ENCODE measurements at regions not wholly inside any gene's neighbourhood (a gene's known extent, or its start where the extent isn't known, plus 50 kb on each side); places are given as distances from the start of the nearest gene placed in this dataset.

DNA sequence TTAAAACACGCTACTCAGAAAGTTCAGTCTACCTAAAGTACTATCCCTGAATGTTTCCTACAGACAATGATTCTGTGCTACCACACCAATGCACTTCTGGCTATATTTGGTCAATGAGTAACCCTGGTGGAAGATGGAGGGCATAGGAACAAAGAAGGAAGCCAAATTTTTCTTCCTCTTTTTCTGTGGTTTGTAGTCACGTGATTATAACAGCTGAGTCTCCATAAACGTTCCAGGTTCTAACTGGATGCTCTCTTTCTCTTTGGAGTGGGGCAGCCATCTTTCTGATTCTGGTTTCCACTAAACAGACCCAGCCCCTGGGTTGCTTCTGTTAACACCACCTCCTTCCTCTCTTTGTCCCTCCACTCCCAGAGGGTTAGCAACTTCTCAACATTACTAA, 274.9 kb downstream of the CDH11 start:
- Histone ChIP-seq H3K4me3 (no peak overlapping the region), H3K9me3 (ENCODE audit: low read depth, low read length) (no peaks in the 10 kb centered on the region), H3K36me3 (ENCODE audit: insufficient read depth, low read length) (no peaks in the 10 kb centered on the region), H3K27ac (no peak overlapping the region), H3K9ac (ENCODE audit: insufficient read length) (no peak overlapping the region)
- DNase-seq (ENCODE audit: low read depth, low spot score) = no peak
- no peak for TF ChIP-seq FOXP2 (optimal IDR thresholded peaks at IDR 0.05; ENCODE audit: control extremely low read depth, extremely low read length, insufficient read depth)
- TF ChIP-seq EZH2 (IDR thresholded peaks at IDR 0.05) = no peak
- no peak for TF ChIP-seq POLR2AphosphoS5 (IDR thresholded peaks at IDR 0.05; ENCODE audit: borderline replicate concordance, low read depth, low read length)

DNA sequence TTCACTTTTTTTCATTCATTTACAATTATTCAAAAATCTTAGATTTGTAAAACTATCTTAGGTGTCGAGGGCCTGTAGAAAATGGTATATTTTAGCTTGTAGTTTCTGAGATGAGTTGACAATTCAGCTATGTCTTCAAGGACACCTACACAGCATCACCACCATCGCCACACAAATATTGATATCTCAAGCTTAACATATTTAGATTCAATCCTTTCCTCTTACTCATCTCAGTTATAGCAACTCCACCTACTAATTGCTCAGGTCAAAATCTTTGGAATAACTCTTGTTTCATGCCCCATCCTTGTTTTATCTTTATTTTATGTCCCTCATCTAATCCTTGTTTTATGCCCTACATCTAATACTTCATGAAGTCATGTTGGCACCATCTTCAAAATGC, 276.8 kb downstream of the CDH11 start:
- Histone ChIP-seq H3K36me3 (ENCODE audit: insufficient read depth, low read length) (no peaks in the 10 kb centered on the region), H3K27ac (no peak overlapping the region), H3K4me3 (no peak overlapping the region), H3K9me3 (ENCODE audit: low read depth, low read length) (no peaks in the 10 kb centered on the region), H3K9ac (ENCODE audit: insufficient read length) (no peak overlapping the region)
- no peak for TF ChIP-seq FOXP2 (optimal IDR thresholded peaks at IDR 0.05; ENCODE audit: control extremely low read depth, extremely low read length, insufficient read depth)
- TF ChIP-seq EZH2 (IDR thresholded peaks at IDR 0.05) = no peak
- no peak for TF ChIP-seq POLR2AphosphoS5 (IDR thresholded peaks at IDR 0.05; ENCODE audit: borderline replicate concordance, low read depth, low read length)
- no peak for DNase-seq (ENCODE audit: low read depth, low spot score)

DNA sequence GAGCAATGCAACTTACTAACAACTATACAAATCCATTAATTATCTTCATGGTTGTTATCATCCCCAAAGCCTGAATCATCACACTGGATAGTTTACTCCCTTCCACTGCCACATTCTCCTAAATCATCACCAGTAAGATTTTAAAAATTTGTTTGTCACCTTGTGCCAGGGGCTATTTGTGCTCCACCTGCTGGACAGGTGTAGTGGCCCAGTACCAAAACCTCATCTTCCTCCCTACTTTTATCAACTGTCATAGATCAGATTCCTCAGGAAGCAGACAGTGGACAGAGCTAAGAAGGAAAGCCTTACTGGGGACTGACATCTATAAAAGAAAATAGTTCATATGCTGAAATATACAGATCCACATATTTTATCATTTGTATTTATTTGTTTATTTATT, 280.4 kb downstream of the CDH11 start:
- Histone ChIP-seq H3K9ac (ENCODE audit: insufficient read length) (no peak overlapping the region), H3K9me3 (ENCODE audit: low read depth, low read length) (no peaks in the 10 kb centered on the region), H3K36me3 (ENCODE audit: insufficient read depth, low read length) (no peaks in the 10 kb centered on the region), H3K4me3 (no peak overlapping the region), H3K27ac (no peak overlapping the region)
- no peak for DNase-seq (ENCODE audit: low read depth, low spot score)
- TF ChIP-seq POLR2AphosphoS5 (IDR thresholded peaks at IDR 0.05; ENCODE audit: borderline replicate concordance, low read depth, low read length) (no peak), FOXP2 (optimal IDR thresholded peaks at IDR 0.05; ENCODE audit: control extremely low read depth, extremely low read length, insufficient read depth) (no peak), EZH2 (IDR thresholded peaks at IDR 0.05) (no peak)

DNA sequence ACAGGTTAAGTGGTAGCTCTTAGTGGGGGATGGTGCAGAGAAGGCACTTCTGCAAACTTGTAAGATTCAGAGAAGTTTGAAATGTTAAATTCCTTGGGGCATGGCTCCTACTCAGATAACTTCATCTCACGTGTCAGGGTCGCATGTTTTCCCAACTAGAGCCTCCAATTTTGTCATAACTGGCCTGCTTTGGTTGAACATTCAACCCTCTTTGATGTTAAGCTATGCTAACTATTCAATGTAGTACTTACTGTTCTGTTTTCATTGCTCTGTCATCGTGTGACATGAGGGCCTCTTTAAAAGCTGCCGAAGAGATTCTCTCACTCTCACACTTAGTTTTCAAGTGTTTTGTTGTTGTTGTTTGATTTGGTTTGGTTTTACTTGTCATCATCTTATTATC, 280.8 kb downstream of the CDH11 start:
- no peak for DNase-seq (ENCODE audit: low read depth, low spot score)
- H3K4me3 ChIP-seq = no peak overlapping the region
- H3K27ac ChIP-seq = no peak overlapping the region
- H3K36me3 ChIP-seq (ENCODE audit: insufficient read depth, low read length) = no peaks in the 10 kb centered on the region
- H3K9me3 ChIP-seq (ENCODE audit: low read depth, low read length) = no peaks in the 10 kb centered on the region
- no peak for TF ChIP-seq POLR2AphosphoS5 (IDR thresholded peaks at IDR 0.05; ENCODE audit: borderline replicate concordance, low read depth, low read length)
- TF ChIP-seq FOXP2 (optimal IDR thresholded peaks at IDR 0.05; ENCODE audit: control extremely low read depth, extremely low read length, insufficient read depth) = no peak
- TF ChIP-seq EZH2 (IDR thresholded peaks at IDR 0.05) = no peak
- H3K9ac ChIP-seq (ENCODE audit: insufficient read length) = no peak overlapping the region

DNA sequence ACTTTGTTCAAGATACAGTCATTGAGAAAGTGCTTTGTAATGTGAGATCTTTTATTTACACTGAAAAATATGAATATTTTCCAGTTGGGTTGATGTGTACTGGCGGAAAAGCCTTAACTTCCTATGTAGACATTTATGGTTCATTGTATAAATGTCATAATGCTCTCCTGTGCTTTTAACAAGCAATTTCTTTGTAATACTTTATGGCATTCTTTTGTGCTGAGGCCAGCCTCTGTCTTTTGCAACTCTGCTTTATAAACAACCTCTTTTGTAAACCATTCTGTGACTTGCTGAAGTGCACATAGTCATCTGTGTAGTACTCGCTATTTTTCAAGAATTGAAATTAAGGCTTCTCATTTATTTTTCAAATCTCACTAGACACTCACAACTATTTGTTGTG, 291.2 kb downstream of the CDH11 start:
- H3K9ac ChIP-seq (ENCODE audit: insufficient read length) = no peak overlapping the region
- DNase-seq (ENCODE audit: low read depth, low spot score) = no peak
- no peak for TF ChIP-seq FOXP2 (optimal IDR thresholded peaks at IDR 0.05; ENCODE audit: control extremely low read depth, extremely low read length, insufficient read depth)
- TF ChIP-seq EZH2 (IDR thresholded peaks at IDR 0.05) = no peak
- TF ChIP-seq POLR2AphosphoS5 (IDR thresholded peaks at IDR 0.05; ENCODE audit: borderline replicate concordance, low read depth, low read length) = no peak
- H3K27ac ChIP-seq = no peak overlapping the region
- H3K9me3 ChIP-seq (ENCODE audit: low read depth, low read length) = no peaks in the 10 kb centered on the region
- H3K4me3 ChIP-seq = no peak overlapping the region
- no peaks in the 10 kb centered on the region for H3K36me3 ChIP-seq (ENCODE audit: insufficient read depth, low read length)

DNA sequence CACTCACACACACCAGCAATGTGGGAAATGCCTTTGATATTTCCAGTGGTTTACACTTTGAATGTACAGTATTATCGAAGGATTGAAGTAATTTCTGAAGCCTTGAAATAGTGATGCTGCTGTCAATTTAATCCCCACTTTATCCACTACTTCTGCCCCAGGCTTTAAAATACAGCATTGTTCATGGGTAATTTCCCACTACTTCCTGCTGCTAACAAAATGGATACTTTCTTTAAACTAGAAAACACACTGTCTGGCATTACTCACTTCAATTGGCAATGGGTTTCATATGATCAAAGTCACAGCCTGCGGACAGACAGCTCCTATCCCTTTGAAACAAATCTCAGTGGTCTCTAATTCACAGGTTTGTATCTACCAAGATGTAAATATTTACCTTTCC, 292.2 kb downstream of the CDH11 start:
- Histone ChIP-seq H3K27ac (no peak overlapping the region), H3K4me3 (no peak overlapping the region), H3K36me3 (ENCODE audit: insufficient read depth, low read length) (no peaks in the 10 kb centered on the region), H3K9me3 (ENCODE audit: low read depth, low read length) (no peaks in the 10 kb centered on the region), H3K9ac (ENCODE audit: insufficient read length) (no peak overlapping the region)
- no peak for DNase-seq (ENCODE audit: low read depth, low spot score)
- TF ChIP-seq FOXP2 (optimal IDR thresholded peaks at IDR 0.05; ENCODE audit: control extremely low read depth, extremely low read length, insufficient read depth) (no peak), POLR2AphosphoS5 (IDR thresholded peaks at IDR 0.05; ENCODE audit: borderline replicate concordance, low read depth, low read length) (no peak), EZH2 (IDR thresholded peaks at IDR 0.05) (no peak)

DNA sequence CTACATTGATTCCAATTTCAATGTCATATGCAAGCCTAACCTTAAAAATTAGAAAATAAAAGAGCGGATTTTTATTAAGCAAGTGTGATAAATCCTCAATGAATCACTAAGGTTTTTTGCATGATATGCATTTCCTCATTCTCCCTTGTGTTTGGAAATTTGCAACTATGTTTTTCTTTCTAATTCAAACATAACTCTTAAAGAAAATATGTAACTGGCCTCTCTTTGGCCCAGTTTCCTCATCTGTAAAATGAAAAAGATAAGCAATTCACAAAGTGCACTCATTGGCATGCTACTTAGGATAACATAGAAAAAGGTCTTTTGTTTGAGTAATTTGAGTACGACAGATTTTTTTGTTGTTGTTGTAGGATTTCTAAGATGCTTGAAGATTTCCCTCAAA, 295.5 kb downstream of the CDH11 start:
- TF ChIP-seq FOXP2 (optimal IDR thresholded peaks at IDR 0.05; ENCODE audit: control extremely low read depth, extremely low read length, insufficient read depth) (no peak), POLR2AphosphoS5 (IDR thresholded peaks at IDR 0.05; ENCODE audit: borderline replicate concordance, low read depth, low read length) (no peak), EZH2 (IDR thresholded peaks at IDR 0.05) (no peak)
- Histone ChIP-seq H3K4me3 (no peak overlapping the region), H3K36me3 (ENCODE audit: insufficient read depth, low read length) (no peaks in the 10 kb centered on the region), H3K9me3 (ENCODE audit: low read depth, low read length) (no peaks in the 10 kb centered on the region), H3K27ac (no peak overlapping the region), H3K9ac (ENCODE audit: insufficient read length) (no peak overlapping the region)
- DNase-seq (ENCODE audit: low read depth, low spot score) = no peak

DNA sequence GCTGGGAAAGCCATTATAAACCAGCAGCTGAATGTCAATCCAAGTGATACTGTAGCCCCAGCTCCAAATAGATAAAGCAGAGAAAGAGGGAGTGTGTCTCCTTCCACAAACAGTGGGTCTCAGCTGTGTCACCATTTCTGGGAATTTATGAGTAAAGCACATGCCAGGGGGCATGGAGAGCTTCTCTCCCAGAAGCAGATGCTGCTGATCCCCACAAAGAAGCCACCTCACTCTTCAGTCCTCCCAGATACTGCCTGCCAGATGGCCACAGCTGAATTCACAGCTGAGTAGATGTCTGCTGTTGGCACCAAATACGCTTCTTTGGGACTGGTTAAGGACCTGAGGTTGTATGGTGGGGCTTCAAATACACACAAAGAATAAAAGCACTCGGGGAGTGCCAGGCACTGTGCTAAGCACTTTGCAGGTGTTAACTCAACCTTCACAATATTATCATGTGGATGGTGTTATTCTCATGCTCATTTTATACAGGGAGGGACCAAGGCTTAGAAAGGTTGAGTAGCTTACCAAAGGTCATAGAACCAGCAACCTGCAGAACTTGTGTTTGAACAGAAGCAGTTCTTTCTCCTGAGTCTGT, 298.3 kb downstream of the CDH11 start:
- no peak for DNase-seq (ENCODE audit: low read depth, low spot score)
- no peak overlapping the region for H3K9ac ChIP-seq (ENCODE audit: insufficient read length)
- no peak overlapping the region for H3K27ac ChIP-seq
- no peak for TF ChIP-seq FOXP2 (optimal IDR thresholded peaks at IDR 0.05; ENCODE audit: control extremely low read depth, extremely low read length, insufficient read depth)
- TF ChIP-seq EZH2 (IDR thresholded peaks at IDR 0.05) = no peak
- no peak for TF ChIP-seq POLR2AphosphoS5 (IDR thresholded peaks at IDR 0.05; ENCODE audit: borderline replicate concordance, low read depth, low read length)
- H3K36me3 ChIP-seq (ENCODE audit: insufficient read depth, low read length) = no peaks in the 10 kb centered on the region
- H3K9me3 ChIP-seq (ENCODE audit: low read depth, low read length) = no peaks in the 10 kb centered on the region
- H3K4me3 ChIP-seq = no peak overlapping the region

Data from SK-N-MC (cell line).